Sigmoid colon (tissue), 6 donors: ENCODE measurements at regions not wholly inside any gene's neighbourhood (a gene's known extent, or its start where the extent isn't known, plus 50 kb on each side); places are given as distances from the start of the nearest gene placed in this dataset.

Source experiments
- DNase-seq: peaks from one replicate; pipeline ENCODE4 v3.0.0-alpha.2; 2019
- H3K27ac ChIP-seq, 4 donors: fragments of 200-600 bp; sonication (generic); one replicate each; pipeline ENCODE4 v1.5.1; 2016 to 2019; ENCODE audit warnings: mild to moderate bottlenecking in 1 of 4
- H3K27me3 ChIP-seq, 3 donors: fragments of 200-600 bp; sonication (generic); one replicate each; pipeline ENCODE4 v1.5.1; 2019; ENCODE audit warnings: mild to moderate bottlenecking in 1 of 3
- H3K36me3 ChIP-seq, 4 donors: fragments of 200-600 bp; sonication (generic); one replicate each; pipeline ENCODE4 v1.5.1; 2016 to 2019
- H3K4me1 ChIP-seq, 4 donors: fragments of 200-600 bp; sonication (generic); one replicate each; pipeline ENCODE4 v1.5.1; 2017 to 2019
- H3K4me3 ChIP-seq, 4 donors: fragments of 200-600 bp; sonication (generic); one replicate each; pipeline ENCODE4 v1.5.1; 2017 to 2019; ENCODE audit warnings: mild to moderate bottlenecking in 2 of 4, moderate library complexity in 1 of 4
- H3K9me3 ChIP-seq, 4 donors: fragments of 200-600 bp in 3 of 4; sonication (generic) in 3 of 4; one replicate each; pipeline versions ENCODE4 v1.5.1 to v1.6.1; 2013 to 2019
- CTCF ChIP-seq, 4 experiments: fragments of 450-650 bp in 3 of 4; fragments of 200-600 bp in 1 of 4; IDR thresholded peaks; one replicate each; pipeline ENCODE4 v1.5.1; 2016 to 2019; ENCODE audit warnings: antibody characterized with exemption in 4 of 4, mild to moderate bottlenecking in 3 of 4, moderate library complexity in 2 of 4
- EP300 ChIP-seq, 4 donors: sonication (generic); formaldehyde crosslinking; IDR thresholded peaks; one replicate each; pipeline ENCODE4 v1.6.1; 2017; ENCODE audit warnings: antibody characterized with exemption in 4 of 4
- POLR2A ChIP-seq, 2 donors: fragments of 450-650 bp; IDR thresholded peaks; one replicate each; pipeline ENCODE4 v1.6.1; 2016; ENCODE audit warnings: antibody characterized with exemption in 2 of 2, mild to moderate bottlenecking in 2 of 2, moderate library complexity in 2 of 2
- POLR2AphosphoS5 ChIP-seq, 4 donors: sonication (generic); formaldehyde crosslinking; IDR thresholded peaks; one replicate each; pipeline ENCODE4 v1.6.1; 2017; ENCODE audit warnings: antibody characterized with exemption in 4 of 4
- WGBS, 2 donors: extraction: QIAGEN DNeasy Blood & Tissue Kit; methylation state at CpG; one replicate each; pipeline ENCODE4 v1.1.7; 2013; 5-methylcytosine and 5-hydroxymethylcytosine counted together
- intact Hi-C: fragments of 100-400 bp; cut with DNase I; formaldehyde crosslinking; loops from one replicate; pipeline ENCODE4 v1.15.1; 2023
- donor health status: healthy with polysubstance abuse.
- donor health status: healthy.

- H3K27me3 ChIP-seq = no peaks in the 10 kb centered on the region
- intact Hi-C loops = no loop called here
- DNase-seq = no peak
- no peak overlapping the region for H3K4me3 ChIP-seq
- 81 to 86% methylated on average over 4 of the region's 4 CpGs for WGBS, 2 donors
- H3K9me3 ChIP-seq = peaks cover 0 to 11% (median 0%) of the 10 kb centered on the region in 4 donors
- H3K27ac ChIP-seq = no peak overlapping the region
- H3K4me1 ChIP-seq = no peaks in the 10 kb centered on the region
- TF ChIP-seq POLR2AphosphoS5 (IDR thresholded peaks at IDR 0.05) (no peak), CTCF (IDR thresholded peaks at IDR 0.05) (no peak), POLR2A (IDR thresholded peaks at IDR 0.05) (no peak), EP300 (IDR thresholded peaks at IDR 0.05) (no peak)
- H3K36me3 ChIP-seq = no peaks in the 10 kb centered on the region
Measured at GRCh38 chr2:129255610-129256313, 723.7 kb upstream of the RAB6C start.

GRCh38 chr2:129256642-129257041 is 722.8 kb upstream of the RAB6C start:
- Histone ChIP-seq H3K27ac (no peak overlapping the region), H3K9me3 (peaks cover 0 to 11% (median 0%) of the 10 kb centered on the region in 4 donors), H3K4me3 (no peak overlapping the region), H3K4me1 (no peaks in the 10 kb centered on the region), H3K36me3 (no peaks in the 10 kb centered on the region), H3K27me3 (no peaks in the 10 kb centered on the region)
- intact Hi-C loops = no loop called here
- WGBS, 2 donors = 80 to 85% methylated on average over 2 of the region's 2 CpGs
- DNase-seq = no peak
- no peak for TF ChIP-seq POLR2AphosphoS5 (IDR thresholded peaks at IDR 0.05)
- no peak for TF ChIP-seq CTCF (IDR thresholded peaks at IDR 0.05)
- TF ChIP-seq EP300 (IDR thresholded peaks at IDR 0.05) = no peak

DNA sequence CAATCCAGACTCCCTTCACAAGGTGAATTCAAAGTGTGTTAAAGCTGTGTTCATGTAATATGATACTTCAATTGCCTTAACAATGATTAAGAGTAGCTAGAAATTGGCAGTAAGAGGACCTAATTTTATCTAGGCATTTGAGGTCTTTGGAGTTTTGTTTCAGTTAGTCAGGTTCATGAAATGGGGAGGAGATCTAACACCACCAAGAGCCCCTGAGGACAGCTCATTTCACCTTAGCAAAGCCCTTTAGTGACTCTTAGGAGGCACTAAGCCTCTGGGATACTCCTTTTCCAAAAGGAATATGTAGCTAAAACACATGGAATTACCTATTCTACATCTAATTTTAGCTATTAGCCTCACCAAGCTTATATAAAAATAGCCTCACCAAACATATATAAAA is 716.5 kb upstream of the RAB6C start:
- DNase-seq = no peak
- no peak overlapping the region for H3K27ac ChIP-seq
- H3K4me3 ChIP-seq = no peak overlapping the region
- no peaks in the 10 kb centered on the region for H3K36me3 ChIP-seq
- TF ChIP-seq POLR2A (IDR thresholded peaks at IDR 0.05) (no peak), CTCF (IDR thresholded peaks at IDR 0.05) (no peak), POLR2AphosphoS5 (IDR thresholded peaks at IDR 0.05) (no peak), EP300 (IDR thresholded peaks at IDR 0.05) (no peak)
- peaks cover 0 to 18% (median 1%) of the 10 kb centered on the region in 4 donors for H3K9me3 ChIP-seq
- intact Hi-C loops = no loop called here
- H3K27me3 ChIP-seq = no peaks in the 10 kb centered on the region
- H3K4me1 ChIP-seq = no peaks in the 10 kb centered on the region

GRCh38 chr2:129263939-129264338 is 715.5 kb upstream of the RAB6C start:
- H3K9me3 ChIP-seq = peaks cover 0 to 13% (median 1%) of the 10 kb centered on the region in 4 donors
- intact Hi-C loops = no loop called here
- no peak for TF ChIP-seq EP300 (IDR thresholded peaks at IDR 0.05)
- TF ChIP-seq CTCF (IDR thresholded peaks at IDR 0.05) = no peak
- no peak for TF ChIP-seq POLR2AphosphoS5 (IDR thresholded peaks at IDR 0.05)
- no peak for TF ChIP-seq POLR2A (IDR thresholded peaks at IDR 0.05)
- no peaks in the 10 kb centered on the region for H3K27me3 ChIP-seq
- H3K36me3 ChIP-seq = no peaks in the 10 kb centered on the region
- DNase-seq = no peak
- H3K4me1 ChIP-seq = no peaks in the 10 kb centered on the region
- no peak overlapping the region for H3K4me3 ChIP-seq
- no peak overlapping the region for H3K27ac ChIP-seq

- Histone ChIP-seq H3K27ac (no peak overlapping the region), H3K4me3 (no peak overlapping the region), H3K9me3 (peaks cover 0 to 7% (median 1%) of the 10 kb centered on the region in 4 donors), H3K36me3 (no peaks in the 10 kb centered on the region), H3K4me1 (no peaks in the 10 kb centered on the region), H3K27me3 (no peaks in the 10 kb centered on the region)
- DNase-seq = no peak
- TF ChIP-seq CTCF (IDR thresholded peaks at IDR 0.05) (no peak), POLR2AphosphoS5 (IDR thresholded peaks at IDR 0.05) (no peak), EP300 (IDR thresholded peaks at IDR 0.05) (no peak), POLR2A (IDR thresholded peaks at IDR 0.05) (no peak)
- intact Hi-C loops = no loop called here
Measured at GRCh38 chr2:129267559-129267958, 711.9 kb upstream of the RAB6C start.
